GM12865 (cell line): ENCODE measurements at regions not wholly inside any gene's neighbourhood (a gene's known extent, or its start where the extent isn't known, plus 50 kb on each side); places are given as distances from the start of the nearest gene placed in this dataset.

Experiments
- DNase-seq: peaks from one replicate; pipeline ENCODE4 v3.0.0; 2010; ENCODE audit warnings: low read depth
- H3K4me3 ChIP-seq: 2 replicates; pipeline ENCODE4 v1.5.1; 2011; ENCODE audit warnings: mild to moderate bottlenecking, low read depth, low read length, control low read depth
- TF ChIP-seq, protein P1 (sequence below): IDR thresholded peaks from 2 replicates; pipeline ENCODE4 v1.5.1; 2011; ENCODE audit warnings: low read length, control low read depth, low read depth, inconsistent platforms; ENCODE audit not compliant: insufficient read depth; ENCODE audit errors: missing control alignments

- H3K4me3 ChIP-seq = no peak overlapping the region
- TF ChIP-seq, protein P1, sequence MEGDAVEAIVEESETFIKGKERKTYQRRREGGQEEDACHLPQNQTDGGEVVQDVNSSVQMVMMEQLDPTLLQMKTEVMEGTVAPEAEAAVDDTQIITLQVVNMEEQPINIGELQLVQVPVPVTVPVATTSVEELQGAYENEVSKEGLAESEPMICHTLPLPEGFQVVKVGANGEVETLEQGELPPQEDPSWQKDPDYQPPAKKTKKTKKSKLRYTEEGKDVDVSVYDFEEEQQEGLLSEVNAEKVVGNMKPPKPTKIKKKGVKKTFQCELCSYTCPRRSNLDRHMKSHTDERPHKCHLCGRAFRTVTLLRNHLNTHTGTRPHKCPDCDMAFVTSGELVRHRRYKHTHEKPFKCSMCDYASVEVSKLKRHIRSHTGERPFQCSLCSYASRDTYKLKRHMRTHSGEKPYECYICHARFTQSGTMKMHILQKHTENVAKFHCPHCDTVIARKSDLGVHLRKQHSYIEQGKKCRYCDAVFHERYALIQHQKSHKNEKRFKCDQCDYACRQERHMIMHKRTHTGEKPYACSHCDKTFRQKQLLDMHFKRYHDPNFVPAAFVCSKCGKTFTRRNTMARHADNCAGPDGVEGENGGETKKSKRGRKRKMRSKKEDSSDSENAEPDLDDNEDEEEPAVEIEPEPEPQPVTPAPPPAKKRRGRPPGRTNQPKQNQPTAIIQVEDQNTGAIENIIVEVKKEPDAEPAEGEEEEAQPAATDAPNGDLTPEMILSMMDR = no peak
- DNase-seq = no peak
These were observed 159.8 kb upstream of the STK17B start for GRCh38 chr2:196331143-196331542.

DNA sequence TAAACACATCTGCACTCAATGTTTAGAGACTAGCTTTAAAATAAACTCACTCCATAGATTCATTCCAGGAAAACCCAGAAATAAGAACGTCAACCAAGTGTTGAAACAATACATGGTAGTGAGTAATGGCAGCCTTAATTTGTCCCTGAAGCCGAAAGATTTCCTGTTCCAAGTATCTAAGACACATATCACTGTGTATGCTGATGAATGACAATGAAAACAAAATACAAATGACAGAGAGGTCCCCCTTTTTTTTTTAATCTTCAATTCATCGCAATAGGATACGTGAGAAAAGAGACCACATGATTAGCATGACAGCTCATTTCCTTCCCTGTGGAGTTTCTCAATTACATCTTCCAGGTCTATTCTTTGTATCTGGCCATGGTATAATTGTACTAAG lies 160.5 kb upstream of the STK17B start:
- no peak overlapping the region for H3K4me3 ChIP-seq
- TF ChIP-seq, protein P1 = no peak
- no peak for DNase-seq

DNA sequence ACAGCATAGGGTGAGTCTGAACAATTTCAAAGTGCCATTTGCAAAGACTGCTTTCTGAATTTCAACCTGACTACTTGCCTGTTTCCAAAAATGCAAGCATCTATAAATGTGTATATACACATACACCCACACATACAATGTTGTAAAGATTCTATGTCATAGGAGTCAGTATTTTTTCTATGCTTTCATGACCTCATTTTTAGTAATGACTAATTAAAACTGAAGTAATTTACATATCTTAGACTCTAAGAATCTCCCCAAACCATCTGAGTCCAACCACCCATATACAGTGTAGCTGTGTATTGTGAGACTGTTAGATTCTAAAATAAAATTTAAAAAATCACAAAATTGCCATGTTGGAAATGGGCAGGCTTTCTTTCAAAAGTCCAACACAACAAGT lies 162.0 kb upstream of the STK17B start:
- H3K4me3 ChIP-seq = no peak overlapping the region
- TF ChIP-seq, protein P1 = no peak
- no peak for DNase-seq

- no peak overlapping the region for H3K4me3 ChIP-seq
- TF ChIP-seq, protein P1 = no peak
- DNase-seq = no peak
These were observed 163.3 kb upstream of the STK17B start for GRCh38 chr2:196334710-196335109.

- H3K4me3 ChIP-seq = no peak overlapping the region
- TF ChIP-seq, protein P1 = no peak
- no peak for DNase-seq
These were observed 163.8 kb upstream of the STK17B start for GRCh38 chr2:196335221-196335634.

DNA sequence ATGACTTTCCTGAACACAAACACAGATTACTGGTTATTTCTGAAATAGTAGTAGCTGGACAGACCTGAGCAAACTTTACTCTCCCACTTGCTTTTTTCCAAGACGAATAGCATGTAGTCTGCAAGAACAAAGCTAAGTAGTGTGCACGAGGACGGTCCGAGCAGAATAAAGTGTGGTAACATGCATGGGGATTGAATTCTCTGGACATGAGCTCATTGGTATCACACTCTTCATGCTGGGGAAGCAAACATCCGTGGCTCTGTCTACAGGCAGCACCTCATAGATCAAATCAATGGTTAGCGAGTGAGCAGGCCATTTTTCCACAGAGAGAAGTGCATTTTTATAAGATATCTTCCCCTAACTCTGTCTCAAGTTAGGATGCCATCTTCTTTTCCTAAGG lies 164.8 kb upstream of the STK17B start:
- TF ChIP-seq, protein P1 = no peak
- no peak overlapping the region for H3K4me3 ChIP-seq
- no peak for DNase-seq

- TF ChIP-seq, protein P1 = no peak
- H3K4me3 ChIP-seq = no peak overlapping the region
- DNase-seq = peak; percentile 38
These were observed 165.3 kb upstream of the STK17B start for GRCh38 chr2:196336715-196337114.
